GM10847 (cell line): ENCODE measurements at regions not wholly inside any gene's neighbourhood (a gene's known extent, or its start where the extent isn't known, plus 50 kb on each side); places are given as distances from the start of the nearest gene placed in this dataset.

Source experiments
- POLR2A ChIP-seq: IDR thresholded peaks from 2 replicates; pipeline ENCODE4 v1.6.1; 2011; ENCODE audit not compliant: insufficient read length; ENCODE audit errors: extremely low read depth

- TF ChIP-seq POLR2A, result no peak
Measured at GRCh38 chr20:41694796-41695195, 76.6 kb upstream of the CHD6 start.

- peak; percentile 57 for TF ChIP-seq POLR2A
Measured at GRCh38 chr20:41693136-41693979, 75.2 kb upstream of the CHD6 start.

GRCh38 chr20:41692479-41693135 is 74.4 kb upstream of the CHD6 start:
- no peak for TF ChIP-seq POLR2A

- TF ChIP-seq POLR2A, result no peak
Measured at GRCh38 chr20:41691443-41691842, 73.3 kb upstream of the CHD6 start.

GRCh38 chr20:41690702-41691101 is 72.5 kb upstream of the CHD6 start:
- TF ChIP-seq POLR2A, result no peak

GRCh38 chr20:41686961-41687360 is 68.8 kb upstream of the CHD6 start:
- TF ChIP-seq POLR2A, result no peak

GRCh38 chr20:41678799-41679198 is 60.6 kb upstream of the CHD6 start:
- no peak for TF ChIP-seq POLR2A

- TF ChIP-seq POLR2A, result no peak
Measured at GRCh38 chr20:41672282-41672681, 54.1 kb upstream of the CHD6 start.

- TF ChIP-seq POLR2A, result no peak
Measured at GRCh38 chr20:41671143-41671542, 53.0 kb upstream of the CHD6 start.

GRCh38 chr20:41670631-41671030 is 52.5 kb upstream of the CHD6 start:
- no peak for TF ChIP-seq POLR2A

- no peak for TF ChIP-seq POLR2A
Measured at GRCh38 chr20:41669708-41670263, 51.6 kb upstream of the CHD6 start.

GRCh38 chr20:41668057-41668749 is 50.0 kb upstream of the CHD6 start:
- no peak for TF ChIP-seq POLR2A
